Suprapubic skin (tissue), 4 donors: ENCODE measurements at regions not wholly inside any gene's neighbourhood (a gene's known extent, or its start where the extent isn't known, plus 50 kb on each side); places are given as distances from the start of the nearest gene placed in this dataset.

Source experiments
- POLR2A ChIP-seq, 2 donors: fragments of 450-650 bp; IDR thresholded peaks; one replicate each; pipeline ENCODE4 v1.6.1; 2017; ENCODE audit warnings: antibody characterized with exemption in 2 of 2, mild to moderate bottlenecking in 2 of 2, moderate library complexity in 2 of 2
- POLR2AphosphoS5 ChIP-seq, 3 donors: sonication (generic); formaldehyde crosslinking; IDR thresholded peaks; one replicate each; pipeline ENCODE4 v1.6.1; 2017; ENCODE audit warnings: antibody characterized with exemption in 3 of 3
- TF ChIP-seq, protein P1 (sequence below), 2 donors: fragments of 200-600 bp in 1 of 2; fragments of 450-650 bp in 1 of 2; sonication (generic) in 1 of 2; IDR thresholded peaks; one replicate each; pipeline ENCODE4 v1.5.1; 2016 to 2019; ENCODE audit warnings: antibody characterized with exemption in 2 of 2, mild to moderate bottlenecking in 1 of 2, moderate library complexity in 1 of 2

- TF ChIP-seq POLR2AphosphoS5 (IDR thresholded peaks at IDR 0.05) (no peak), POLR2A (IDR thresholded peaks at IDR 0.05) (no peak)
- TF ChIP-seq, protein P1, sequence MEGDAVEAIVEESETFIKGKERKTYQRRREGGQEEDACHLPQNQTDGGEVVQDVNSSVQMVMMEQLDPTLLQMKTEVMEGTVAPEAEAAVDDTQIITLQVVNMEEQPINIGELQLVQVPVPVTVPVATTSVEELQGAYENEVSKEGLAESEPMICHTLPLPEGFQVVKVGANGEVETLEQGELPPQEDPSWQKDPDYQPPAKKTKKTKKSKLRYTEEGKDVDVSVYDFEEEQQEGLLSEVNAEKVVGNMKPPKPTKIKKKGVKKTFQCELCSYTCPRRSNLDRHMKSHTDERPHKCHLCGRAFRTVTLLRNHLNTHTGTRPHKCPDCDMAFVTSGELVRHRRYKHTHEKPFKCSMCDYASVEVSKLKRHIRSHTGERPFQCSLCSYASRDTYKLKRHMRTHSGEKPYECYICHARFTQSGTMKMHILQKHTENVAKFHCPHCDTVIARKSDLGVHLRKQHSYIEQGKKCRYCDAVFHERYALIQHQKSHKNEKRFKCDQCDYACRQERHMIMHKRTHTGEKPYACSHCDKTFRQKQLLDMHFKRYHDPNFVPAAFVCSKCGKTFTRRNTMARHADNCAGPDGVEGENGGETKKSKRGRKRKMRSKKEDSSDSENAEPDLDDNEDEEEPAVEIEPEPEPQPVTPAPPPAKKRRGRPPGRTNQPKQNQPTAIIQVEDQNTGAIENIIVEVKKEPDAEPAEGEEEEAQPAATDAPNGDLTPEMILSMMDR (IDR thresholded peaks at IDR 0.05) = no peak
Measured at GRCh38 chr1:177744906-177745305, 225.0 kb downstream of the SEC16B start.
